WTC11 (cell line): ENCODE measurements at regions not wholly inside any gene's neighbourhood (a gene's known extent, or its start where the extent isn't known, plus 50 kb on each side); places are given as distances from the start of the nearest gene placed in this dataset.

Experiments used
- TF ChIP-seq, protein P1 (sequence below): fragments of 200-600 bp; IDR thresholded peaks from 2 replicates; pipeline ENCODE4 v1.8.0; 2022; ENCODE audit warnings: antibody characterized with exemption
- TF ChIP-seq, protein P2 (sequence below): sonication (generic); formaldehyde crosslinking; IDR thresholded peaks from 2 replicates; pipeline ENCODE4 v1.8.0; 2022; ENCODE audit warnings: missing genetic modification reagents

GRCh38 chr1:37274938-37275631 lies 199.3 kb upstream of the ZC3H12A start:
- TF ChIP-seq, protein P1, sequence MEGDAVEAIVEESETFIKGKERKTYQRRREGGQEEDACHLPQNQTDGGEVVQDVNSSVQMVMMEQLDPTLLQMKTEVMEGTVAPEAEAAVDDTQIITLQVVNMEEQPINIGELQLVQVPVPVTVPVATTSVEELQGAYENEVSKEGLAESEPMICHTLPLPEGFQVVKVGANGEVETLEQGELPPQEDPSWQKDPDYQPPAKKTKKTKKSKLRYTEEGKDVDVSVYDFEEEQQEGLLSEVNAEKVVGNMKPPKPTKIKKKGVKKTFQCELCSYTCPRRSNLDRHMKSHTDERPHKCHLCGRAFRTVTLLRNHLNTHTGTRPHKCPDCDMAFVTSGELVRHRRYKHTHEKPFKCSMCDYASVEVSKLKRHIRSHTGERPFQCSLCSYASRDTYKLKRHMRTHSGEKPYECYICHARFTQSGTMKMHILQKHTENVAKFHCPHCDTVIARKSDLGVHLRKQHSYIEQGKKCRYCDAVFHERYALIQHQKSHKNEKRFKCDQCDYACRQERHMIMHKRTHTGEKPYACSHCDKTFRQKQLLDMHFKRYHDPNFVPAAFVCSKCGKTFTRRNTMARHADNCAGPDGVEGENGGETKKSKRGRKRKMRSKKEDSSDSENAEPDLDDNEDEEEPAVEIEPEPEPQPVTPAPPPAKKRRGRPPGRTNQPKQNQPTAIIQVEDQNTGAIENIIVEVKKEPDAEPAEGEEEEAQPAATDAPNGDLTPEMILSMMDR = no peak
- TF ChIP-seq, protein P2, sequence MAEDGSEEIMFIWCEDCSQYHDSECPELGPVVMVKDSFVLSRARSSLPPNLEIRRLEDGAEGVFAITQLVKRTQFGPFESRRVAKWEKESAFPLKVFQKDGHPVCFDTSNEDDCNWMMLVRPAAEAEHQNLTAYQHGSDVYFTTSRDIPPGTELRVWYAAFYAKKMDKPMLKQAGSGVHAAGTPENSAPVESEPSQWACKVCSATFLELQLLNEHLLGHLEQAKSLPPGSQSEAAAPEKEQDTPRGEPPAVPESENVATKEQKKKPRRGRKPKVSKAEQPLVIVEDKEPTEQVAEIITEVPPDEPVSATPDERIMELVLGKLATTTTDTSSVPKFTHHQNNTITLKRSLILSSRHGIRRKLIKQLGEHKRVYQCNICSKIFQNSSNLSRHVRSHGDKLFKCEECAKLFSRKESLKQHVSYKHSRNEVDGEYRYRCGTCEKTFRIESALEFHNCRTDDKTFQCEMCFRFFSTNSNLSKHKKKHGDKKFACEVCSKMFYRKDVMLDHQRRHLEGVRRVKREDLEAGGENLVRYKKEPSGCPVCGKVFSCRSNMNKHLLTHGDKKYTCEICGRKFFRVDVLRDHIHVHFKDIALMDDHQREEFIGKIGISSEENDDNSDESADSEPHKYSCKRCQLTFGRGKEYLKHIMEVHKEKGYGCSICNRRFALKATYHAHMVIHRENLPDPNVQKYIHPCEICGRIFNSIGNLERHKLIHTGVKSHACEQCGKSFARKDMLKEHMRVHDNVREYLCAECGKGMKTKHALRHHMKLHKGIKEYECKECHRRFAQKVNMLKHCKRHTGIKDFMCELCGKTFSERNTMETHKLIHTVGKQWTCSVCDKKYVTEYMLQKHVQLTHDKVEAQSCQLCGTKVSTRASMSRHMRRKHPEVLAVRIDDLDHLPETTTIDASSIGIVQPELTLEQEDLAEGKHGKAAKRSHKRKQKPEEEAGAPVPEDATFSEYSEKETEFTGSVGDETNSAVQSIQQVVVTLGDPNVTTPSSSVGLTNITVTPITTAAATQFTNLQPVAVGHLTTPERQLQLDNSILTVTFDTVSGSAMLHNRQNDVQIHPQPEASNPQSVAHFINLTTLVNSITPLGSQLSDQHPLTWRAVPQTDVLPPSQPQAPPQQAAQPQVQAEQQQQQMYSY = no peak
